IMR-90 (cell line): ENCODE measurements at regions not wholly inside any gene's neighbourhood (a gene's known extent, or its start where the extent isn't known, plus 50 kb on each side); places are given as distances from the start of the nearest gene placed in this dataset.

Experiments used
- ATAC-seq: fragments of 200-7000 bp; cut with Tn5 transposase; 2 replicates; pipeline ENCODE4 v1.9.1; 2020; ENCODE audit warnings: low read depth, mild to moderate bottlenecking, moderate library complexity
- BruUV-seq: library from RNA; stranded (reverse); fragments of 400-500 nt; replicated peaks from 2 replicates; lab custom pipeline; 2021; lab: Mats Ljungman, UMichigan
- CTCF ChIA-PET: fragments of 300-600 bp; formaldehyde crosslinking; extraction: SDS; loops from one replicate; lab custom pipeline; 2021; ENCODE audit warnings: antibody characterized with exemption; lab: Yijun Ruan, JAX
- POLR2A ChIA-PET: fragments of 300-600 bp; sonication (Branson Sonifier 250); formaldehyde crosslinking; loops from one replicate; lab custom pipeline; 2022; ENCODE audit warnings: antibody characterized with exemption; ENCODE audit not compliant: unreplicated experiment; lab: Charles Lee
- DNase-seq: peaks from one replicate; pipeline ENCODE4 v3.0.0; 2013
- H2AFZ ChIP-seq: replicated peaks from 2 replicates; pipeline ENCODE3; 2013; ENCODE audit warnings: low read length, mild to moderate bottlenecking; ENCODE audit not compliant: poor library complexity
- H2AK5ac ChIP-seq: 2 replicates; pipeline ENCODE4 v1.6.1; 2013; ENCODE audit warnings: low read depth, low read length, inconsistent platforms
- H2AK9ac ChIP-seq: replicated peaks from 2 replicates; pipeline ENCODE3; 2013; ENCODE audit warnings: mild to moderate bottlenecking, low read depth, low read length, moderate library complexity; ENCODE audit not compliant: poor library complexity
- H2BK120ac ChIP-seq: 2 replicates; pipeline ENCODE4 v1.6.1; 2013; ENCODE audit warnings: low read depth, low read length, inconsistent platforms
- H2BK15ac ChIP-seq: 3 replicates; pipeline ENCODE4 v1.6.1; 2013; ENCODE audit warnings: low read depth, low read length, inconsistent platforms
- H2BK20ac ChIP-seq: 2 replicates; pipeline ENCODE4 v1.6.1; 2013; ENCODE audit warnings: low read depth, mild to moderate bottlenecking, inconsistent platforms, low read length, moderate library complexity
- H2BK5ac ChIP-seq: 2 replicates; pipeline ENCODE4 v1.6.1; 2013; ENCODE audit warnings: mild to moderate bottlenecking, low read depth, low read length, inconsistent platforms; ENCODE audit not compliant: poor library complexity, severe bottlenecking
- H3K14ac ChIP-seq: replicated peaks from 2 replicates; pipeline ENCODE4 v1.6.1; 2013; ENCODE audit warnings: low read depth, low read length, inconsistent platforms
- H3K18ac ChIP-seq: 2 replicates; pipeline ENCODE4 v1.6.1; 2013; ENCODE audit warnings: low read depth, low read length, control low read depth
- H3K23ac ChIP-seq: 2 replicates; pipeline ENCODE4 v1.6.1; 2013; ENCODE audit warnings: low read depth, low read length, inconsistent platforms
- H3K27ac ChIP-seq: 2 replicates; pipeline ENCODE4 v1.5.1; 2013; ENCODE audit warnings: mild to moderate bottlenecking, control low read depth, low read length; ENCODE audit not compliant: insufficient read depth
- H3K27me3 ChIP-seq: 2 replicates; pipeline ENCODE4 v1.6.1; 2013; ENCODE audit warnings: low read length; ENCODE audit not compliant: control insufficient read depth, insufficient read depth
- H3K36me3 ChIP-seq: 2 replicates; pipeline ENCODE4 v1.6.1; 2013; ENCODE audit warnings: low read length, mixed read lengths; ENCODE audit not compliant: control insufficient read depth, insufficient read depth
- H3K4ac ChIP-seq: 2 replicates; pipeline ENCODE4 v1.6.1; 2013; ENCODE audit warnings: low read depth, low read length, inconsistent platforms
- H3K4me1 ChIP-seq: 2 replicates; pipeline ENCODE4 v1.6.1; 2013; ENCODE audit warnings: low read length, mixed read lengths; ENCODE audit not compliant: control insufficient read depth, insufficient read depth
- H3K4me2 ChIP-seq: 2 replicates; pipeline ENCODE4 v1.6.1; 2013; ENCODE audit warnings: low read depth, mild to moderate bottlenecking, control low read depth, low read length, moderate library complexity
- H3K4me3 ChIP-seq: 2 replicates; pipeline ENCODE4 v1.5.1; 2013; ENCODE audit warnings: low read depth, mild to moderate bottlenecking, control low read depth, low read length, moderate library complexity; ENCODE audit not compliant: insufficient read depth
- H3K56ac ChIP-seq: 2 replicates; pipeline ENCODE4 v1.6.1; 2013; ENCODE audit warnings: low read length, inconsistent platforms; ENCODE audit not compliant: insufficient read depth; ENCODE audit errors: extremely low read depth
- H3K79me1 ChIP-seq, 2 experiments: 2 replicates each; pipeline ENCODE4 v1.6.1; 2013; ENCODE audit warnings: low read length in 2 of 2, inconsistent platforms in 1 of 2, low read depth in 1 of 2
- H3K9ac ChIP-seq: 2 replicates; pipeline ENCODE4 v1.6.1; 2013; ENCODE audit warnings: low read depth, low read length, control low read depth
- H3K9me1 ChIP-seq: 2 replicates; pipeline ENCODE4 v1.6.1; 2013; ENCODE audit warnings: low read length, inconsistent platforms; ENCODE audit not compliant: insufficient read depth
- H3K9me3 ChIP-seq: 2 replicates; pipeline ENCODE4 v1.6.1; 2013; ENCODE audit warnings: low read length; ENCODE audit not compliant: control insufficient read depth, insufficient read depth
- H4K20me1 ChIP-seq: 2 replicates; pipeline ENCODE4 v1.6.1; 2013; ENCODE audit warnings: low read length, inconsistent platforms; ENCODE audit not compliant: insufficient read depth
- H4K5ac ChIP-seq: 2 replicates; pipeline ENCODE4 v1.6.1; 2013; ENCODE audit warnings: mild to moderate bottlenecking, low read depth, low read length, control low read depth
- H4K8ac ChIP-seq, 2 experiments: 2 replicates each; pipeline ENCODE4 v1.6.1; 2013; ENCODE audit warnings: low read depth in 2 of 2, low read length in 2 of 2, control low read depth in 1 of 2, inconsistent platforms in 1 of 2
- H4K91ac ChIP-seq: 2 replicates; pipeline ENCODE4 v1.6.1; 2013; ENCODE audit warnings: low read depth, low read length, inconsistent platforms; ENCODE audit not compliant: insufficient read depth
- CEBPB ChIP-seq: IDR thresholded peaks from 2 replicates; pipeline ENCODE4 v1.6.1; 2012; ENCODE audit warnings: low read depth, low read length, improper control_type of control experiment
- FOS ChIP-seq: fragments of 150-350 bp; IDR thresholded peaks from 2 replicates; pipeline ENCODE4 v1.6.1; 2016; ENCODE audit warnings: low read depth, low read length
- WGBS, 2 experiments: methylation state at CpG; one replicate each; pipeline versions ENCODE4 v1.1.5 to v1.1.7; 2013; ENCODE audit warnings: missing lambda C conversion rate in 2 of 2; ENCODE audit not compliant: insufficient read length in 1 of 2; ENCODE audit errors: extremely low coverage in 2 of 2; 5-methylcytosine and 5-hydroxymethylcytosine counted together
- dilution Hi-C: fragments of 300-500 bp; cut with HindIII; formaldehyde crosslinking; loops from one replicate; pipeline ENCODE4 v1.14.3; 2018; ENCODE audit warnings: low sequenced_read_pairs; ENCODE audit not compliant: unreplicated experiment
- in situ Hi-C: fragments of 300-500 bp; cut with MboI; formaldehyde crosslinking; loops from 3 replicates; pipeline ENCODE4 v1.14.3; 2019; ENCODE audit warnings: low sequenced_read_pairs, inconsistent platforms, mixed read lengths
- intact Hi-C: fragments of 100-400 bp; cut with micrococcal nuclease; formaldehyde crosslinking; loops from 2 replicates; pipeline ENCODE4 v1.10.0; 2022

GRCh38 chr5:117588611-117589010 is 1014.0 kb upstream of the SEMA6A start:
- no TSS peak for BruUV-seq
- Histone ChIP-seq H3K4me3 (no peak overlapping the region), H3K9me3 (0 out of 2 replicates have a peak, but pooled peaks cover 2% of the 10 kb centered on the region), H3K27ac (no peak overlapping the region), H4K20me1 (no peaks in the 10 kb centered on the region), H3K79me1 (no peaks in the 10 kb centered on the region), H3K14ac (no peak overlapping the region), H2AK9ac (no peak overlapping the region), H2AFZ (no peak overlapping the region), H2BK15ac (no peak overlapping the region), H4K91ac (no peak overlapping the region), H3K23ac (no peak overlapping the region), H3K27me3 (no peaks in the 10 kb centered on the region), H3K4me2 (no peak overlapping the region), H3K56ac (no peak overlapping the region), H3K18ac (no peak overlapping the region), H4K5ac (no peak overlapping the region), H3K4me1 (no peaks in the 10 kb centered on the region), H4K8ac (no peak overlapping the region), H2AK5ac (no peak overlapping the region), H3K36me3 (no peaks in the 10 kb centered on the region), H2BK5ac (no peak overlapping the region), H3K4ac (no peak overlapping the region), H2BK120ac (no peak overlapping the region), H3K9me1 (no peaks in the 10 kb centered on the region), H2BK20ac (no peak overlapping the region), H3K9ac (no peak overlapping the region)
- in situ Hi-C loops, result no loop called here
- CTCF ChIA-PET, result interaction anchor here (1.0 kb wide), 1 partner anchor 133 kb away, joined by 3 read pairs; no protein-coding TSS in a partner anchor
- intact Hi-C loops, result no loop called here
- POLR2A ChIA-PET, result no interaction called here
- TF ChIP-seq CEBPB (peak; percentile 81), FOS (no peak)
- DNase-seq, result no peak
- ATAC-seq, result no peak; the same call in 1 of the 2 replicates
- dilution Hi-C loops, result no loop called here
- WGBS, 2 experiments, result no CpG with 5 or more reads among the region's 2 CpGs
